Right lobe of liver (tissue), 6 donors: ENCODE measurements at regions not wholly inside any gene's neighbourhood (a gene's known extent, or its start where the extent isn't known, plus 50 kb on each side); places are given as distances from the start of the nearest gene placed in this dataset.
A peak's percentile ranks its signal among the peaks of the same experiment; 100 is the strongest.

Experiments
- ATAC-seq, 4 donors: fragments of 200-7000 bp; cut with Tn5 transposase; one replicate each; pipeline ENCODE4 v1.9.1; 2020; ENCODE audit warnings: mild to moderate bottlenecking in 4 of 4, moderate library complexity in 4 of 4
- DNase-seq, 3 donors: peaks; one replicate each; pipeline ENCODE4 v3.0.0-alpha.2; 2020
- H3K27ac ChIP-seq, 3 donors: fragments of 200-600 bp; one replicate each; pipeline ENCODE4 v1.8.0; 2022
- H3K27me3 ChIP-seq, 2 donors: fragments of 200-600 bp; one replicate each; pipeline ENCODE4 v1.8.0; 2022
- H3K36me3 ChIP-seq, 4 donors: fragments of 200-600 bp; sonication (generic) in 1 of 4; one replicate each; pipeline versions ENCODE4 v1.5.1 to v1.8.0; 2017 to 2022; ENCODE audit warnings: control low read depth in 1 of 4
- H3K4me1 ChIP-seq, 4 donors: fragments of 200-600 bp; sonication (generic) in 1 of 4; one replicate each; pipeline versions ENCODE4 v1.5.1 to v1.8.0; 2017 to 2022; ENCODE audit warnings: control low read depth in 1 of 4
- H3K4me3 ChIP-seq, 3 donors: fragments of 200-600 bp; one replicate each; pipeline ENCODE4 v1.8.0; 2022
- H3K9me3 ChIP-seq, 4 donors: fragments of 200-600 bp; sonication (generic) in 1 of 4; one replicate each; pipeline versions ENCODE4 v1.5.1 to v1.8.0; 2017 to 2022; ENCODE audit warnings: control low read depth in 1 of 4
- POLR2A ChIP-seq: fragments of 450-650 bp; IDR thresholded peaks from one replicate; pipeline ENCODE4 v1.6.1; 2017; ENCODE audit warnings: antibody characterized with exemption, mild to moderate bottlenecking
- WGBS: methylation state at CpG from one replicate; pipeline ENCODE4 v1.1.6; 2018; ENCODE audit warnings: low coverage, low lambda C conversion rate; ENCODE audit not compliant: insufficient coverage; ENCODE audit errors: missing lambda C conversion rate; 5-methylcytosine and 5-hydroxymethylcytosine counted together
- intact Hi-C, 2 donors: fragments of 100-400 bp; cut with DNase I; formaldehyde crosslinking; loops; one replicate each; pipeline versions ENCODE4 v1.11.2 to v1.14.1; 2022
- TF ChIP-seq, protein P1 (sequence below), 4 donors: fragments of 200-600 bp in 3 of 4; fragments of 450-650 bp in 1 of 4; IDR thresholded peaks; one replicate each; pipeline versions ENCODE4 v1.5.1 to v1.8.0; 2016 to 2022; ENCODE audit warnings: antibody characterized with exemption in 4 of 4, mild to moderate bottlenecking in 2 of 4
- donor health status: DM: no; HTN: yes; CAD: no.
- donor health status: DM: no; HTN: no; CAD: no.
- donor health status: DM: no; HTN: no; CAD: no.
- donor health status: DM: no; HTN: yes; CAD: no.
- donor health status: DM: no; HTN: yes; CAD: no.

DNA sequence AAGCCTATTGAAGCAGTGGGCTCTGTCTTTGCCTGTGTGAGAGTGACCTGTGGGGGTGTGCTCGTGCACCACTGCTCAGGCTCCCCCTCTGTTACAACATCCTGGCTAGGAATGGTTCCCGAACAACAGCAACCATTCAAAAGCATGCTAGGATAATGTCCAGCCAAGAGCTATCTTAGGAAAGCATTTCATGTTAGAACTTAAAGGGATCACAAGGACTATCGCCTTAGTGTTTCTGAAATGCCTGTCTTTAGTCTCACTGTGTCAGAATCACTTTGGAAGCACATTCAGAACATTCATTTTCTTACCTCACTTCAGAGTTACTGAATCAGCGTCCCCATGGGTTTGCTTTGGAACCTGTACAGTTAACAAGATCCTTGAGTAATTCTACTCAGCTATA, 134.9 kb upstream of the DSEL start:
- Histone ChIP-seq H3K36me3 (no peaks in the 10 kb centered on the region), H3K4me1 (peaks cover 0 to 6% (median 2%) of the 10 kb centered on the region in 4 donors), H3K9me3 (no peaks in the 10 kb centered on the region), H3K4me3 (no peak overlapping the region), H3K27ac (no peak overlapping the region), H3K27me3 (no peaks in the 10 kb centered on the region)
- ATAC-seq (peak in 1 of 4 donors; percentile 11), DNase-seq (no peak)
- WGBS: 38% methylated on average over 4 of the region's 4 CpGs
- TF ChIP-seq, protein P1, sequence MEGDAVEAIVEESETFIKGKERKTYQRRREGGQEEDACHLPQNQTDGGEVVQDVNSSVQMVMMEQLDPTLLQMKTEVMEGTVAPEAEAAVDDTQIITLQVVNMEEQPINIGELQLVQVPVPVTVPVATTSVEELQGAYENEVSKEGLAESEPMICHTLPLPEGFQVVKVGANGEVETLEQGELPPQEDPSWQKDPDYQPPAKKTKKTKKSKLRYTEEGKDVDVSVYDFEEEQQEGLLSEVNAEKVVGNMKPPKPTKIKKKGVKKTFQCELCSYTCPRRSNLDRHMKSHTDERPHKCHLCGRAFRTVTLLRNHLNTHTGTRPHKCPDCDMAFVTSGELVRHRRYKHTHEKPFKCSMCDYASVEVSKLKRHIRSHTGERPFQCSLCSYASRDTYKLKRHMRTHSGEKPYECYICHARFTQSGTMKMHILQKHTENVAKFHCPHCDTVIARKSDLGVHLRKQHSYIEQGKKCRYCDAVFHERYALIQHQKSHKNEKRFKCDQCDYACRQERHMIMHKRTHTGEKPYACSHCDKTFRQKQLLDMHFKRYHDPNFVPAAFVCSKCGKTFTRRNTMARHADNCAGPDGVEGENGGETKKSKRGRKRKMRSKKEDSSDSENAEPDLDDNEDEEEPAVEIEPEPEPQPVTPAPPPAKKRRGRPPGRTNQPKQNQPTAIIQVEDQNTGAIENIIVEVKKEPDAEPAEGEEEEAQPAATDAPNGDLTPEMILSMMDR (IDR thresholded peaks at IDR 0.05): no peak
- TF ChIP-seq POLR2A: no peak
- intact Hi-C loops: no loop called here

DNA sequence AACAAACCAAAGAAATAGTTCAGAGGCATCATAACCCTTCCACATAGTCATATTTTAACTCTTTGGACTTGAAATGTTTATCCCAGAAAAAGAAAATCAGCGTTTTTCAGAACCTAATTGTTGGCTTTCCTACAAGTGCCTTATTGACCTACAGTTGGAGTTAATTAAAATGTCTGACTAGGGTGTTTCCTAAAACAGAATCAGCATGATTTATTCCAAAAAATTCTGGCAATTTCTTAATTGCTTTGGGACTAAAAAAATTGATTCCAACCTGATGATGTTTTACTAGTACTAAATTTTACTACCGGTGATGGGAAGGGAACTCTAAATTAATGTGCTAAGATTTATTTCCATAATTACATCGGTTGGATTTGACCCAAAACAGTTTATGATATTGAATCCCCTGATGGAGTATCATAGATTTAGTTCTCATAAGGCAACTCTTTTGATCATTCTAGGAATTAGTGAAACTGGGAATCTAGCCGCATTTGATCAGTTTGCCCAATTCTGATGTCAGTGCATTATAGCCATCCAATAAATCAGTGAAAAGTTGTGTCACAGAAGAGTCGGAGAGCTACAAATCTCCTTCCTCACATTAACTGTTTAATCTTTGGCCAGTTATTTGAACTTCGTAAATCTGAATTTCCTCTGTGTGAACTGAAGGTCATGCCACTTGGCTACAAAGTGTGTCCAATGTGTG, 134.3 kb upstream of the DSEL start:
- no peak for DNase-seq
- Histone ChIP-seq H3K4me3 (no peak overlapping the region), H3K36me3 (no peaks in the 10 kb centered on the region), H3K9me3 (no peaks in the 10 kb centered on the region), H3K4me1 (peaks cover 0 to 6% (median 2%) of the 10 kb centered on the region in 4 donors), H3K27me3 (no peaks in the 10 kb centered on the region), H3K27ac (no peak overlapping the region)
- TF ChIP-seq POLR2A: no peak
- TF ChIP-seq, protein P1 (IDR thresholded peaks at IDR 0.05): no peak
- intact Hi-C loops: no loop called here
- WGBS: 58% methylated on average over 6 of the region's 6 CpGs
- no peak for ATAC-seq

DNA sequence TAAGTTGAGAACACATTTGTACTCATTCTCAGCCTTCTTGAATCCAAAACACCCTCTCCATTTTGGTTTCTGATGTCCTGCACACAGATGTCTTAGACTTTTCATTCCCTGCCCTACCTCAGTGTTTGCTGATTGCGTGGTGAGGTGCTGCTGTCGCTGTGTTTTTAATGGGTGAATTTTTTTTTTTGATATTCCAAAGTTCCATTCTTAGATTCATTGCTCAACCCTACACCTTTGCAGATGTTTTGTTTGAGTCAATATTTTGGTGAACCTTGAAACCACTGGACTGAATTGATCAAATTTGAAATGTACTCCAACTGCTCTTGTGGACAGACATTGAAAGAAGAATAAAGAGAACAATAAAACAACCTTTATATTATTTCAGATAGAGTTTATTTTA, 130.4 kb upstream of the DSEL start:
- WGBS: 25% methylated on average over 2 of the region's 2 CpGs

DNA sequence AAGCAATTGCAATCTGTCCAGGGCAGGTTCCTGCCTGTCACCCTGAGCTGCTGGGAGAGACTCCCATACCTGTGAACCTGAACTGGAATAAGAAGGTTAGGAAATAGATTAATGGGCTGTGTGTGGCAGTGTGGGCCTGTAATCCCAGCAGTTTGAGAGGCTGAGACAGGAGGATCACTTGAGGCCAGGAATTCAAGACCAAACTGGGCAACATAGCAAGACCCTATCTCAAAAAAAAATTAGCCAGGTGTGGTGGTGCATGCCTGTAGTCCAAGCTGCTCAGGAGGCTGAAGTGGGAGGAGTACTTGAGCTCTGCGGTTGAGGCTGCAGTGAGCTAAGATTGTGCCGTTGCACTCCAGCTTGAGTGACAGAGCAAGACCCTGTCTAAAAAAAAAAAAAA, 127.7 kb upstream of the DSEL start:
- peaks cover 0 to 4% (median 0%) of the 10 kb centered on the region in 4 donors for H3K4me1 ChIP-seq
- intact Hi-C loops: no loop called here
- ATAC-seq (no peak), DNase-seq (no peak)
- no peak overlapping the region for H3K27ac ChIP-seq
- H3K27me3 ChIP-seq: no peaks in the 10 kb centered on the region
- 90% methylated on average over 2 of the region's 2 CpGs for WGBS
- no peak overlapping the region for H3K4me3 ChIP-seq
- no peaks in the 10 kb centered on the region for H3K9me3 ChIP-seq
- TF ChIP-seq, protein P1 (IDR thresholded peaks at IDR 0.05): no peak
- TF ChIP-seq POLR2A: no peak
- H3K36me3 ChIP-seq: no peaks in the 10 kb centered on the region

More for the DNA sequence above, 130.4 kb upstream of the DSEL start:
- Histone ChIP-seq H3K27ac (peak overlapping the region in 1 of 3 donors; percentile 41), H3K4me1 (peaks cover 0 to 6% (median 2%) of the 10 kb centered on the region in 4 donors), H3K27me3 (no peaks in the 10 kb centered on the region), H3K4me3 (no peak overlapping the region), H3K9me3 (no peaks in the 10 kb centered on the region), H3K36me3 (no peaks in the 10 kb centered on the region)
- intact Hi-C loops: no loop called here
- peak in 1 of 3 donors; percentile 47 for DNase-seq
- peak; percentile 86 to 96 (median 92) for ATAC-seq
- TF ChIP-seq, protein P1 (IDR thresholded peaks at IDR 0.05): no peak
- no peak for TF ChIP-seq POLR2A
